ENCODE measurements at regions not wholly inside any gene's neighbourhood (a gene's known extent, or its start where the extent isn't known, plus 50 kb on each side); places are given as distances from the start of the nearest gene placed in this dataset.

DNA sequence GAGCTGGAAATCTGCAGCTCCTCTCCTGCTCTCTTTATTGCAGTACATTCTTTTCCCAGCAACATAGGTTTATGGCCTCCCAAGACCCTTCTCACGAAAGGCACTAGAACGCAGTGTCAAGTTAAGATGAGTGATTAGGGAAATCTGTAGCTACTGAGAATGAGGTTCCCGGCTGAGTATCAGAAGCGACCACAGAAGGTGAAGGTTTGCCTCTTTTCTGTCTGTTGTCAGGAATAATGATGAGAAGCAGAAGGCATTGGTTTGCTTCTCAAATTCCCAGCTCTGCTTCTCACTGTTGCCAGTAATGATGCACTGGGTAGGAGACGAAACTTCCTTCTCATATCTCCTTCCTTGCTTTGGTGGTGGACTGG lies 128.4 kb downstream of the NTMT2 start:
- H3K9ac ChIP-seq (ENCODE audit: control insufficient read depth, extremely low read depth, insufficient read depth, low read length): no peak overlapping the region

DNA sequence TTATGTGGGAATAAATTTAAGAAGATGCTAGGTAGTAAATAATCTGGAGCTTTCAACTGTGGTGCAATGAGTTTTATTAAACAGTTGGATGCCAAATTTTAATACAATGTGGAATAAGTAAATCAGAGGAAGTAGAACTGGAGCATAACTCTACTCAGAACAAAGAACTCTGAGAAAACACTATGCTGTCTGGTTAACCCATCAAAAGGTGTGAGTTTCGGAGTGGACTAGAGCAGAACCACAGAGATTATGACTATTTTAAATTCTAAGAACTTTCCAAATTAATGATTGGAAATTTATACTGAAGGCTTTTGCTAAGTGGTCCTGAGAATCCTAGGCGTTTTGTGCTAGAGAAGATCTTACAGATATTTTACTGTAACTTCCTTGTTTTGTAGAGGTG lies 132.2 kb downstream of the NTMT2 start:
- no peak overlapping the region for H3K9ac ChIP-seq (ENCODE audit: control insufficient read depth, extremely low read depth, insufficient read depth, low read length)
- FAIRE-seq (no peak), DNase-seq (ENCODE audit: low read depth, low spot score) (no peak)
- TF ChIP-seq, protein P1, sequence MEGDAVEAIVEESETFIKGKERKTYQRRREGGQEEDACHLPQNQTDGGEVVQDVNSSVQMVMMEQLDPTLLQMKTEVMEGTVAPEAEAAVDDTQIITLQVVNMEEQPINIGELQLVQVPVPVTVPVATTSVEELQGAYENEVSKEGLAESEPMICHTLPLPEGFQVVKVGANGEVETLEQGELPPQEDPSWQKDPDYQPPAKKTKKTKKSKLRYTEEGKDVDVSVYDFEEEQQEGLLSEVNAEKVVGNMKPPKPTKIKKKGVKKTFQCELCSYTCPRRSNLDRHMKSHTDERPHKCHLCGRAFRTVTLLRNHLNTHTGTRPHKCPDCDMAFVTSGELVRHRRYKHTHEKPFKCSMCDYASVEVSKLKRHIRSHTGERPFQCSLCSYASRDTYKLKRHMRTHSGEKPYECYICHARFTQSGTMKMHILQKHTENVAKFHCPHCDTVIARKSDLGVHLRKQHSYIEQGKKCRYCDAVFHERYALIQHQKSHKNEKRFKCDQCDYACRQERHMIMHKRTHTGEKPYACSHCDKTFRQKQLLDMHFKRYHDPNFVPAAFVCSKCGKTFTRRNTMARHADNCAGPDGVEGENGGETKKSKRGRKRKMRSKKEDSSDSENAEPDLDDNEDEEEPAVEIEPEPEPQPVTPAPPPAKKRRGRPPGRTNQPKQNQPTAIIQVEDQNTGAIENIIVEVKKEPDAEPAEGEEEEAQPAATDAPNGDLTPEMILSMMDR (optimal IDR thresholded peaks at IDR 0.05 in 1 of 3, IDR thresholded peaks at IDR 0.05 in 1 of 3, conservative IDR thresholded peaks at IDR 0.05 in 1 of 3; ENCODE audit: extremely low read depth in 1 of 3, insufficient read depth in 2 of 3, low read length in 3 of 3): no peak
- TF ChIP-seq EZH2 (IDR thresholded peaks at IDR 0.05; ENCODE audit: low read length): no peak
- no peaks in the 10 kb centered on the region for H4K20me1 ChIP-seq (ENCODE audit: control insufficient read depth, extremely low read depth, insufficient read depth, low read length)
- no peak overlapping the region for H3K4me3 ChIP-seq (ENCODE audit: control insufficient read depth in 2 of 3, extremely low read depth in 1 of 3, insufficient read depth in 2 of 3, low read depth in 1 of 3, low read length in 3 of 3)
- no peak overlapping the region for H2AFZ ChIP-seq (ENCODE audit: control insufficient read depth, low read length)
- H3K9me3 ChIP-seq (ENCODE audit: control insufficient read depth, low read depth, low read length): no peaks in the 10 kb centered on the region
- no peaks in the 10 kb centered on the region for H3K4me1 ChIP-seq (ENCODE audit: control insufficient read depth, extremely low read depth, insufficient read depth, low read length)
- H3K27me3 ChIP-seq (ENCODE audit: control insufficient read depth, extremely low read depth, insufficient read depth, low read length): no peaks in the 10 kb centered on the region
- H3K79me2 ChIP-seq (ENCODE audit: control insufficient read depth, insufficient read depth, low read length): no peaks in the 10 kb centered on the region
- H3K9me1 ChIP-seq (ENCODE audit: control insufficient read depth, extremely low read depth, insufficient read depth, low read length): no peaks in the 10 kb centered on the region
- no peak overlapping the region for H3K27ac ChIP-seq (ENCODE audit: control insufficient read depth, insufficient read depth, low read length)
- no peaks in the 10 kb centered on the region for H3K36me3 ChIP-seq (ENCODE audit: control insufficient read depth in 2 of 2, extremely low read depth in 1 of 2, insufficient read depth in 2 of 2, low read length in 2 of 2)
- no peak overlapping the region for H3K4me2 ChIP-seq (ENCODE audit: control insufficient read depth, extremely low read depth, insufficient read depth, low read depth, low read length)
- dilution Hi-C loops (cut with MboI; ENCODE audit: extremely low pct_ligation_motif_present, low sequenced_read_pairs): no loop called here

More for the DNA sequence above, 128.4 kb downstream of the NTMT2 start:
- FAIRE-seq (no peak), DNase-seq (ENCODE audit: low read depth, low spot score) (no peak)
- no peaks in the 10 kb centered on the region for H3K27me3 ChIP-seq (ENCODE audit: control insufficient read depth, extremely low read depth, insufficient read depth, low read length)
- no peaks in the 10 kb centered on the region for H3K36me3 ChIP-seq (ENCODE audit: control insufficient read depth in 2 of 2, extremely low read depth in 1 of 2, insufficient read depth in 2 of 2, low read length in 2 of 2)
- dilution Hi-C loops (cut with MboI; ENCODE audit: extremely low pct_ligation_motif_present, low sequenced_read_pairs): no loop called here
- no peak overlapping the region for H2AFZ ChIP-seq (ENCODE audit: control insufficient read depth, low read length)
- no peaks in the 10 kb centered on the region for H3K4me1 ChIP-seq (ENCODE audit: control insufficient read depth, extremely low read depth, insufficient read depth, low read length)
- no peaks in the 10 kb centered on the region for H3K9me3 ChIP-seq (ENCODE audit: control insufficient read depth, low read depth, low read length)
- H3K27ac ChIP-seq (ENCODE audit: control insufficient read depth, insufficient read depth, low read length): no peak overlapping the region
- TF ChIP-seq, protein P1 (optimal IDR thresholded peaks at IDR 0.05 in 1 of 3, IDR thresholded peaks at IDR 0.05 in 1 of 3, conservative IDR thresholded peaks at IDR 0.05 in 1 of 3; ENCODE audit: extremely low read depth in 1 of 3, insufficient read depth in 2 of 3, low read length in 3 of 3): no peak
- no peak for TF ChIP-seq EZH2 (IDR thresholded peaks at IDR 0.05; ENCODE audit: low read length)
- no peak overlapping the region for H3K4me3 ChIP-seq (ENCODE audit: control insufficient read depth in 2 of 3, extremely low read depth in 1 of 3, insufficient read depth in 2 of 3, low read depth in 1 of 3, low read length in 3 of 3)
- H3K9me1 ChIP-seq (ENCODE audit: control insufficient read depth, extremely low read depth, insufficient read depth, low read length): no peaks in the 10 kb centered on the region
- no peaks in the 10 kb centered on the region for H3K79me2 ChIP-seq (ENCODE audit: control insufficient read depth, insufficient read depth, low read length)
- H4K20me1 ChIP-seq (ENCODE audit: control insufficient read depth, extremely low read depth, insufficient read depth, low read length): no peaks in the 10 kb centered on the region
- no peak overlapping the region for H3K4me2 ChIP-seq (ENCODE audit: control insufficient read depth, extremely low read depth, insufficient read depth, low read depth, low read length)

All from keratinocyte (primary cell).